ENCODE measurements at regions not wholly inside any gene's neighbourhood (a gene's known extent, or its start where the extent isn't known, plus 50 kb on each side); places are given as distances from the start of the nearest gene placed in this dataset.

GRCh38 chr2:8028036-8028435 is 653.8 kb upstream of the ID2 start:
- TF ChIP-seq CTCF (IDR thresholded peaks at IDR 0.05) (no peak), POLR2A (IDR thresholded peaks at IDR 0.05) (no peak)

Data from adrenal gland (tissue), 5 donors.